IMR-90 (cell line): ENCODE measurements at regions not wholly inside any gene's neighbourhood (a gene's known extent, or its start where the extent isn't known, plus 50 kb on each side); places are given as distances from the start of the nearest gene placed in this dataset.

ENCODE experiments used
- ATAC-seq: fragments of 200-7000 bp; cut with Tn5 transposase; 2 replicates; pipeline ENCODE4 v1.9.1; 2020; ENCODE audit warnings: low read depth, mild to moderate bottlenecking, moderate library complexity
- BruUV-seq: library from RNA; stranded (reverse); fragments of 400-500 nt; replicated peaks from 2 replicates; lab custom pipeline; 2021; lab: Mats Ljungman, UMichigan
- CTCF ChIA-PET: fragments of 300-600 bp; formaldehyde crosslinking; extraction: SDS; loops from one replicate; lab custom pipeline; 2021; ENCODE audit warnings: antibody characterized with exemption; lab: Yijun Ruan, JAX
- POLR2A ChIA-PET: fragments of 300-600 bp; sonication (Branson Sonifier 250); formaldehyde crosslinking; loops from one replicate; lab custom pipeline; 2022; ENCODE audit warnings: antibody characterized with exemption; ENCODE audit not compliant: unreplicated experiment; lab: Charles Lee
- DNase-seq: peaks from one replicate; pipeline ENCODE4 v3.0.0; 2013
- H2AFZ ChIP-seq: replicated peaks from 2 replicates; pipeline ENCODE3; 2013; ENCODE audit warnings: low read length, mild to moderate bottlenecking; ENCODE audit not compliant: poor library complexity
- H2AK5ac ChIP-seq: 2 replicates; pipeline ENCODE4 v1.6.1; 2013; ENCODE audit warnings: low read depth, low read length, inconsistent platforms
- H2AK9ac ChIP-seq: replicated peaks from 2 replicates; pipeline ENCODE3; 2013; ENCODE audit warnings: mild to moderate bottlenecking, low read depth, low read length, moderate library complexity; ENCODE audit not compliant: poor library complexity
- H2BK120ac ChIP-seq: 2 replicates; pipeline ENCODE4 v1.6.1; 2013; ENCODE audit warnings: low read depth, low read length, inconsistent platforms
- H2BK15ac ChIP-seq: 3 replicates; pipeline ENCODE4 v1.6.1; 2013; ENCODE audit warnings: low read depth, low read length, inconsistent platforms
- H2BK20ac ChIP-seq: 2 replicates; pipeline ENCODE4 v1.6.1; 2013; ENCODE audit warnings: low read depth, mild to moderate bottlenecking, inconsistent platforms, low read length, moderate library complexity
- H2BK5ac ChIP-seq: 2 replicates; pipeline ENCODE4 v1.6.1; 2013; ENCODE audit warnings: mild to moderate bottlenecking, low read depth, low read length, inconsistent platforms; ENCODE audit not compliant: poor library complexity, severe bottlenecking
- H3K14ac ChIP-seq: replicated peaks from 2 replicates; pipeline ENCODE4 v1.6.1; 2013; ENCODE audit warnings: low read depth, low read length, inconsistent platforms
- H3K18ac ChIP-seq: 2 replicates; pipeline ENCODE4 v1.6.1; 2013; ENCODE audit warnings: low read depth, low read length, control low read depth
- H3K23ac ChIP-seq: 2 replicates; pipeline ENCODE4 v1.6.1; 2013; ENCODE audit warnings: low read depth, low read length, inconsistent platforms
- H3K27ac ChIP-seq: 2 replicates; pipeline ENCODE4 v1.5.1; 2013; ENCODE audit warnings: mild to moderate bottlenecking, control low read depth, low read length; ENCODE audit not compliant: insufficient read depth
- H3K27me3 ChIP-seq: 2 replicates; pipeline ENCODE4 v1.6.1; 2013; ENCODE audit warnings: low read length; ENCODE audit not compliant: control insufficient read depth, insufficient read depth
- H3K36me3 ChIP-seq: 2 replicates; pipeline ENCODE4 v1.6.1; 2013; ENCODE audit warnings: low read length, mixed read lengths; ENCODE audit not compliant: control insufficient read depth, insufficient read depth
- H3K4ac ChIP-seq: 2 replicates; pipeline ENCODE4 v1.6.1; 2013; ENCODE audit warnings: low read depth, low read length, inconsistent platforms
- H3K4me1 ChIP-seq: 2 replicates; pipeline ENCODE4 v1.6.1; 2013; ENCODE audit warnings: low read length, mixed read lengths; ENCODE audit not compliant: control insufficient read depth, insufficient read depth
- H3K4me2 ChIP-seq: 2 replicates; pipeline ENCODE4 v1.6.1; 2013; ENCODE audit warnings: low read depth, mild to moderate bottlenecking, control low read depth, low read length, moderate library complexity
- H3K4me3 ChIP-seq: 2 replicates; pipeline ENCODE4 v1.5.1; 2013; ENCODE audit warnings: low read depth, mild to moderate bottlenecking, control low read depth, low read length, moderate library complexity; ENCODE audit not compliant: insufficient read depth
- H3K56ac ChIP-seq: 2 replicates; pipeline ENCODE4 v1.6.1; 2013; ENCODE audit warnings: low read length, inconsistent platforms; ENCODE audit not compliant: insufficient read depth; ENCODE audit errors: extremely low read depth
- H3K79me1 ChIP-seq, 2 experiments: 2 replicates each; pipeline ENCODE4 v1.6.1; 2013; ENCODE audit warnings: low read length in 2 of 2, inconsistent platforms in 1 of 2, low read depth in 1 of 2
- H3K9ac ChIP-seq: 2 replicates; pipeline ENCODE4 v1.6.1; 2013; ENCODE audit warnings: low read depth, low read length, control low read depth
- H3K9me1 ChIP-seq: 2 replicates; pipeline ENCODE4 v1.6.1; 2013; ENCODE audit warnings: low read length, inconsistent platforms; ENCODE audit not compliant: insufficient read depth
- H3K9me3 ChIP-seq: 2 replicates; pipeline ENCODE4 v1.6.1; 2013; ENCODE audit warnings: low read length; ENCODE audit not compliant: control insufficient read depth, insufficient read depth
- H4K20me1 ChIP-seq: 2 replicates; pipeline ENCODE4 v1.6.1; 2013; ENCODE audit warnings: low read length, inconsistent platforms; ENCODE audit not compliant: insufficient read depth
- H4K5ac ChIP-seq: 2 replicates; pipeline ENCODE4 v1.6.1; 2013; ENCODE audit warnings: mild to moderate bottlenecking, low read depth, low read length, control low read depth
- H4K8ac ChIP-seq, 2 experiments: 2 replicates each; pipeline ENCODE4 v1.6.1; 2013; ENCODE audit warnings: low read depth in 2 of 2, low read length in 2 of 2, control low read depth in 1 of 2, inconsistent platforms in 1 of 2
- H4K91ac ChIP-seq: 2 replicates; pipeline ENCODE4 v1.6.1; 2013; ENCODE audit warnings: low read depth, low read length, inconsistent platforms; ENCODE audit not compliant: insufficient read depth
- BHLHE40 ChIP-seq: fragments of 150-350 bp; IDR thresholded peaks from 2 replicates; pipeline ENCODE4 v1.6.1; 2016; ENCODE audit warnings: mild to moderate bottlenecking, low read depth, low read length
- ELK1 ChIP-seq: fragments of 150-350 bp; IDR thresholded peaks from 2 replicates; pipeline ENCODE4 v1.6.1; 2016; ENCODE audit warnings: low read depth, mild to moderate bottlenecking, low read length, moderate library complexity, borderline replicate concordance
- MAZ ChIP-seq: IDR thresholded peaks from 2 replicates; pipeline ENCODE4 v1.6.1; 2012; ENCODE audit warnings: low read depth, mild to moderate bottlenecking, low read length, improper control_type of control experiment, moderate library complexity, borderline replicate concordance
- MXI1 ChIP-seq: IDR thresholded peaks from 2 replicates; pipeline ENCODE4 v1.6.1; 2012; ENCODE audit warnings: low read depth, mild to moderate bottlenecking, low read length, moderate library complexity, borderline replicate concordance
- RAD21 ChIP-seq: IDR thresholded peaks from 2 replicates; pipeline ENCODE4 v1.6.1; 2012; ENCODE audit warnings: low read length, improper control_type of control experiment
- RFX5 ChIP-seq: IDR thresholded peaks from 2 replicates; pipeline ENCODE4 v1.8.0; 2012; ENCODE audit warnings: low read depth, mild to moderate bottlenecking, low read length, moderate library complexity
- SMC3 ChIP-seq: fragments of 150-350 bp; IDR thresholded peaks from 2 replicates; pipeline ENCODE4 v1.6.1; 2016; ENCODE audit warnings: low read depth, mild to moderate bottlenecking, antibody characterized with exemption, low read length, moderate library complexity
- dilution Hi-C: fragments of 300-500 bp; cut with HindIII; formaldehyde crosslinking; loops from one replicate; pipeline ENCODE4 v1.14.3; 2018; ENCODE audit warnings: low sequenced_read_pairs; ENCODE audit not compliant: unreplicated experiment
- in situ Hi-C: fragments of 300-500 bp; cut with MboI; formaldehyde crosslinking; loops from 3 replicates; pipeline ENCODE4 v1.14.3; 2019; ENCODE audit warnings: low sequenced_read_pairs, inconsistent platforms, mixed read lengths
- intact Hi-C: fragments of 100-400 bp; cut with micrococcal nuclease; formaldehyde crosslinking; loops from 2 replicates; pipeline ENCODE4 v1.10.0; 2022

GRCh38 chr9:87319656-87320055 is 178.0 kb upstream of the DAPK1 start:
- no TSS peak for BruUV-seq
- Histone ChIP-seq H3K36me3 (no peaks in the 10 kb centered on the region), H3K23ac (no peak overlapping the region), H4K91ac (no peak overlapping the region), H3K9me3 (peaks cover 6% of the 10 kb centered on the region), H3K27ac (no peak overlapping the region), H2AK9ac (no peak overlapping the region), H3K14ac (no peak overlapping the region), H3K4me2 (no peak overlapping the region), H3K79me1 (no peaks in the 10 kb centered on the region), H4K5ac (no peak overlapping the region), H3K56ac (no peak overlapping the region), H2BK120ac (no peak overlapping the region), H3K9me1 (no peaks in the 10 kb centered on the region; the same call in 1 of the 2 replicates), H3K4ac (no peak overlapping the region), H4K20me1 (no peaks in the 10 kb centered on the region), H3K4me3 (no peak overlapping the region), H2AK5ac (no peak overlapping the region), H3K27me3 (no peaks in the 10 kb centered on the region), H2BK5ac (no peak overlapping the region), H2BK15ac (no peak overlapping the region), H3K4me1 (no peaks in the 10 kb centered on the region), H3K18ac (no peak overlapping the region), H2AFZ (no peak overlapping the region), H4K8ac (no peak overlapping the region), H3K9ac (no peak overlapping the region), H2BK20ac (no peak overlapping the region)
- in situ Hi-C loops = loop anchor here (5.0 to 10.0 kb wide), 3 partner anchors 375 to 832 kb away; partner anchors contain the start of gene GAS1
- ChIA-PET POLR2A (no interaction called here), CTCF (no interaction called here)
- DNase-seq (no peak), ATAC-seq (no peak)
- TF ChIP-seq ELK1 (no peak), SMC3 (no peak), MXI1 (no peak), MAZ (no peak), RAD21 (no peak), BHLHE40 (no peak), RFX5 (no peak)
- dilution Hi-C loops = no loop called here
- intact Hi-C loops = loop anchor here (5.0 to 10.0 kb wide), 6 partner anchors 47 to 702 kb away; no protein-coding TSS in a partner anchor
